ENCODE measurements at regions not wholly inside any gene's neighbourhood (a gene's known extent, or its start where the extent isn't known, plus 50 kb on each side); places are given as distances from the start of the nearest gene placed in this dataset.

GRCh38 chr11:70568814-70569617, 170.7 kb downstream of the CTTN start:
- ATAC-seq (no peak), DNase-seq (ENCODE audit: low spot score) (no peak)

GRCh38 chr11:70569618-70569890, 171.2 kb downstream of the CTTN start:
- no peak for DNase-seq (ENCODE audit: low spot score)
- ATAC-seq, result no peak

GRCh38 chr11:70569996-70570692, 171.8 kb downstream of the CTTN start:
- no peak for DNase-seq (ENCODE audit: low spot score)
- ATAC-seq, result no peak

- DNase-seq (ENCODE audit: low spot score) (no peak), ATAC-seq (no peak)
These were observed 172.5 kb downstream of the CTTN start for GRCh38 chr11:70570693-70571395.

- DNase-seq (ENCODE audit: low spot score), result no peak
- ATAC-seq, result no peak
These were observed 174.6 kb downstream of the CTTN start for GRCh38 chr11:70572974-70573260.

GRCh38 chr11:70573701-70574151, 175.4 kb downstream of the CTTN start:
- ATAC-seq (no peak), DNase-seq (ENCODE audit: low spot score) (no peak)

- DNase-seq (ENCODE audit: low spot score) (peak; percentile 63), ATAC-seq (peak; percentile 63)
These were observed 176.5 kb downstream of the CTTN start for GRCh38 chr11:70574725-70575347.

- ATAC-seq (peak; percentile 56), DNase-seq (ENCODE audit: low spot score) (no peak)
These were observed 177.2 kb downstream of the CTTN start for GRCh38 chr11:70575396-70576060.

GRCh38 chr11:70577258-70577603, 178.9 kb downstream of the CTTN start:
- no peak for DNase-seq (ENCODE audit: low spot score)

GRCh38 chr11:70577948-70578347, 179.6 kb downstream of the CTTN start:
- ATAC-seq, result no peak
- no peak for DNase-seq (ENCODE audit: low spot score)

More at GRCh38 chr11:70577258-70577603, 178.9 kb downstream of the CTTN start:
- no peak for ATAC-seq

- no peak for ATAC-seq
- no peak for DNase-seq (ENCODE audit: low spot score)
These were observed 180.0 kb downstream of the CTTN start for GRCh38 chr11:70578371-70578770.

- ATAC-seq (no peak), DNase-seq (ENCODE audit: low spot score) (no peak)
These were observed 180.5 kb downstream of the CTTN start for GRCh38 chr11:70578831-70579230.

GRCh38 chr11:70579316-70579955, 181.1 kb downstream of the CTTN start:
- DNase-seq (ENCODE audit: low spot score) (no peak), ATAC-seq (no peak)

- no peak for DNase-seq (ENCODE audit: low spot score)
- peak; percentile 36 for ATAC-seq
These were observed 181.9 kb downstream of the CTTN start for GRCh38 chr11:70580036-70580805.

GRCh38 chr11:70581991-70582885, 183.9 kb downstream of the CTTN start:
- DNase-seq (ENCODE audit: low spot score) (no peak), ATAC-seq (no peak)

- ATAC-seq, result peak; percentile 46
These were observed 184.7 kb downstream of the CTTN start for GRCh38 chr11:70582886-70583641.

GRCh38 chr11:70583781-70584218, 185.5 kb downstream of the CTTN start:
- ATAC-seq, result no peak
- no peak for DNase-seq (ENCODE audit: low spot score)

More at GRCh38 chr11:70582886-70583641, 184.7 kb downstream of the CTTN start:
- DNase-seq (ENCODE audit: low spot score), result no peak

Measured in left lobe of liver (tissue), 2 donors.